ENCODE measurements at regions not wholly inside any gene's neighbourhood (a gene's known extent, or its start where the extent isn't known, plus 50 kb on each side); places are given as distances from the start of the nearest gene placed in this dataset.

DNA sequence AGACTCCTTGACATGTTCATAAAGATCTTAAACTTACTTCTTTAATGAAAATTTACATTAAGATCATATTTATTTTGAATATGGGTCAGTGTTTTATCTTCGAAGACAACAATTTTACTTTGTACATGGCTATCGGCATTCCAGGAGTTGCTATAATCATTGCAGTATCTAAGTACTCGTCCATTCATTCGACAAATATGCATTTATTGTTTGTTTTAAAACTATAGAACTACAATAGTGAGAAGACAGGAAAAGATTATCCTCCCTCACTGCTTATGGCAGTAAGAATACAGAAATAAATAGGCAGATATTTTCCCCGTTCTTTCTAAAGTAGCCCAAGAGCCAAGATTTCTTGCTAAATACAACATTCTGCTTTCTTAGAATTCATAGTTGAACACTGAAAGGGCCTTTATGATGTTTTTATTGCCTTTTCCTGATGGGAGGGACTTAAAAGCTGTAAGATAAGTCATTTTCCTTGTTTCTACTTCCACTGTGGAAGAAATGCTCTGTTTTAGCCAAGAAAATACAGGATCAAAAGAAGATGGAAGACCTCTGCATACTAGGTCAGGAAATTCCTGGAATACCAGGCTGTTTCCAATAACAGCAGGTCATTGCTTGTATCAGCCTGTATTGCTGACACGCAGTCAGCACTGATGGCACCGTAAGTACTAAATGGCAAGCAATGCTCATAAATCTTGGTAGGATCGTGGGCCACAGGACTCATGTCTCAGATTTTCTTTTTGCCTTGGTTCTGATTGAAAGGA is 521.0 kb upstream of the ATP2B1 start:
- Histone ChIP-seq H3K27me3 (replicated peaks; ENCODE audit: insufficient read depth) (no peaks in the 10 kb centered on the region), H3K9me3 (no peaks in the 10 kb centered on the region), H3K4me3 (no peak overlapping the region), H3K27ac (no peak overlapping the region), H3K36me3 (no peaks in the 10 kb centered on the region), H3K4me1 (ENCODE audit: control insufficient read depth in 1 of 2, low read depth in 2 of 2) (peaks cover 0 to 3% of the 10 kb centered on the region in 2 donors)
- TF ChIP-seq, protein P1, sequence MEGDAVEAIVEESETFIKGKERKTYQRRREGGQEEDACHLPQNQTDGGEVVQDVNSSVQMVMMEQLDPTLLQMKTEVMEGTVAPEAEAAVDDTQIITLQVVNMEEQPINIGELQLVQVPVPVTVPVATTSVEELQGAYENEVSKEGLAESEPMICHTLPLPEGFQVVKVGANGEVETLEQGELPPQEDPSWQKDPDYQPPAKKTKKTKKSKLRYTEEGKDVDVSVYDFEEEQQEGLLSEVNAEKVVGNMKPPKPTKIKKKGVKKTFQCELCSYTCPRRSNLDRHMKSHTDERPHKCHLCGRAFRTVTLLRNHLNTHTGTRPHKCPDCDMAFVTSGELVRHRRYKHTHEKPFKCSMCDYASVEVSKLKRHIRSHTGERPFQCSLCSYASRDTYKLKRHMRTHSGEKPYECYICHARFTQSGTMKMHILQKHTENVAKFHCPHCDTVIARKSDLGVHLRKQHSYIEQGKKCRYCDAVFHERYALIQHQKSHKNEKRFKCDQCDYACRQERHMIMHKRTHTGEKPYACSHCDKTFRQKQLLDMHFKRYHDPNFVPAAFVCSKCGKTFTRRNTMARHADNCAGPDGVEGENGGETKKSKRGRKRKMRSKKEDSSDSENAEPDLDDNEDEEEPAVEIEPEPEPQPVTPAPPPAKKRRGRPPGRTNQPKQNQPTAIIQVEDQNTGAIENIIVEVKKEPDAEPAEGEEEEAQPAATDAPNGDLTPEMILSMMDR (IDR thresholded peaks at IDR 0.05): no peak
- no peak for DNase-seq (ENCODE audit: low spot score)
- ATAC-seq (ENCODE audit: insufficient number of reproducible peaks, low FRiP score, low read depth): no peak

DNA sequence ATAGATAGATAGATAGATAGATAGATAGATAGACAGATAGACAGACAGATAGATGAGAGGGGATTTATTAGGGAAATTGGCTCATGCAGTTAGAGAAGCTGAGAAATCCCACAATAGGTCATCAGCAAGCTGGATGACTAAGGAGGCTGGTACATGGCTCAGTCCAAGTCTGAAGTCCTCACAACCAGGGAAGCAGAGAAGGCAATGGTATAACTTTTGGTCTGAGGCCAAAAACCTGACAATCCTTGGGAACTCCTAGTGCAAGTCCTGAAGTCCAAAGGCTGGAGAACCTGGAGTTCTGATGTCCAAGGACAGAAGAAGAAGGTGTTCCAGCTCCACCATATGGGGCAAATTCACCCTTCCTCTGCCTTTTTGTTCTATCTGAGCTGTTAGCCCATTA is 517.6 kb upstream of the ATP2B1 start:
- DNase-seq (ENCODE audit: low spot score) (no peak), ATAC-seq (ENCODE audit: insufficient number of reproducible peaks, low FRiP score, low read depth) (no peak)
- H3K9me3 ChIP-seq: no peaks in the 10 kb centered on the region
- no peak overlapping the region for H3K4me3 ChIP-seq
- TF ChIP-seq, protein P1 (IDR thresholded peaks at IDR 0.05): no peak
- H3K36me3 ChIP-seq: no peaks in the 10 kb centered on the region
- H3K27me3 ChIP-seq (replicated peaks; ENCODE audit: insufficient read depth): no peaks in the 10 kb centered on the region
- H3K4me1 ChIP-seq (ENCODE audit: control insufficient read depth in 1 of 2, low read depth in 2 of 2): peaks cover 0 to 3% of the 10 kb centered on the region in 2 donors
- H3K27ac ChIP-seq: no peak overlapping the region

DNA sequence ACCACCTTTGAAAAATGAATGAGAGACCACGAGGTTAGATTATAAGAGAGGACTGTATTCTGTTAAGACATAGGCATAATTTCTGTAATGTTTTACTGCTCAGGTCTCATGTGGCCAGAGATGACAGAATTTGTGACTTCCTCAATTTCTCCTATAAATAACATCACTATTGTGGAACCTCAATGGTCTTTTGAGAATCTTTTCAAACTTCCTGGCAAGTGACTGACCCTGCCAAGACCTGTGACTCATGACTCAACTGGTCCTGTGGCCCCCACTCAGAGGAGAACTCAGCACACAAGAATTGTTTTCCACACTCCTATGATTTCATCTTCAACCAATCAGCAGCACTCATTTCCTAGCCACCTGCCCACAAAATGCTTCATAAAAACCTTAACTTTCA is 508.2 kb upstream of the ATP2B1 start:
- no peak for DNase-seq (ENCODE audit: low spot score)
- Histone ChIP-seq H3K9me3 (no peaks in the 10 kb centered on the region), H3K4me3 (no peak overlapping the region), H3K36me3 (no peaks in the 10 kb centered on the region), H3K27ac (no peak overlapping the region), H3K27me3 (replicated peaks; ENCODE audit: insufficient read depth) (no peaks in the 10 kb centered on the region), H3K4me1 (ENCODE audit: control insufficient read depth in 1 of 2, low read depth in 2 of 2) (peaks cover 5 to 10% of the 10 kb centered on the region in 2 donors)
- ATAC-seq (ENCODE audit: insufficient number of reproducible peaks, low FRiP score, low read depth): no peak
- TF ChIP-seq, protein P1 (IDR thresholded peaks at IDR 0.05): no peak

DNA sequence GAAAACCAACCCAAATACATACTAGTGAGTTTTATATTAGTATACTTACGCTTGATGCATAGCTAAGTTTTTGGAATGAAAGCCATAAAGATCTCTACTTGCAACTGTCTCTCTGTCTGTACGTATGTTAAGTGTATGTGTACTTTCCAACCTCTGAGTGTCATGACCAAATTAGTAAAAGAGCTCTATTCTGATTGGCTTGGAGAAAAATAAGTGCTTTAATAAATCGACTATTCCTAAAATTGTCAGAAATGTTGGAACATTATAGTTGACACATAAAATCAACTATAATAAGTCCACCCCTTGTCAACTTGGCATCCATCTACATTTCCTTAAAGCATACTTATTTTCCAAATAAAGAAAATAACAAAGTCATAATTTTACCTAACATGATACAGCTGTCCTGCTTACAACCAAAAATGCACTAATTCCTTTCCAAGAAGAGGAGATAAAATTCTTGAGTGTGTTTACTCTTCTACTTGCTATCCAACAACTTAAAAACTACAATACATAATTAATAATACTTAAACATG is 507.4 kb upstream of the ATP2B1 start:
- DNase-seq (ENCODE audit: low spot score): no peak
- Histone ChIP-seq H3K4me3 (no peak overlapping the region), H3K27me3 (replicated peaks; ENCODE audit: insufficient read depth) (no peaks in the 10 kb centered on the region), H3K36me3 (no peaks in the 10 kb centered on the region), H3K4me1 (ENCODE audit: control insufficient read depth in 1 of 2, low read depth in 2 of 2) (peaks cover 5 to 10% of the 10 kb centered on the region in 2 donors), H3K27ac (no peak overlapping the region), H3K9me3 (no peaks in the 10 kb centered on the region)
- no peak for ATAC-seq (ENCODE audit: insufficient number of reproducible peaks, low FRiP score, low read depth)
- TF ChIP-seq, protein P1 (IDR thresholded peaks at IDR 0.05): no peak

- TF ChIP-seq, protein P1 (IDR thresholded peaks at IDR 0.05): no peak
- H3K27ac ChIP-seq: no peak overlapping the region
- no peak overlapping the region for H3K4me3 ChIP-seq
- H3K36me3 ChIP-seq: no peaks in the 10 kb centered on the region
- no peaks in the 10 kb centered on the region for H3K4me1 ChIP-seq (ENCODE audit: control insufficient read depth in 1 of 2, low read depth in 2 of 2)
- ATAC-seq (ENCODE audit: insufficient number of reproducible peaks, low FRiP score, low read depth): no peak
- no peak for DNase-seq (ENCODE audit: low spot score)
- no peaks in the 10 kb centered on the region for H3K9me3 ChIP-seq
- no peaks in the 10 kb centered on the region for H3K27me3 ChIP-seq (replicated peaks; ENCODE audit: insufficient read depth)
These were observed 502.4 kb upstream of the ATP2B1 start for GRCh38 chr12:90211017-90211416.
